NK-92 treated with Interleukin-12 subunit alpha and Interleukin-12 subunit beta, amount 100 ng/mL, for 24 hours (cell line): ENCODE measurements at regions not wholly inside any gene's neighbourhood (a gene's known extent, or its start where the extent isn't known, plus 50 kb on each side); places are given as distances from the start of the nearest gene placed in this dataset.
"Not testable (repeated sequence)": the region's sequence is repeated elsewhere in the genome, so short reads cannot be mapped to it uniquely, and the experiment has no call there.

Experiments
- DNase-seq: peaks from one replicate; lab custom pipeline; 2025; lab: John Stamatoyannopoulos, UW

GRCh38 chr6:140264431-140264830 is 890.0 kb upstream of the CITED2 start:
- DNase-seq, result no peak

GRCh38 chr6:140258302-140258701 is 883.9 kb upstream of the CITED2 start:
- not testable (repeated sequence) for DNase-seq

- DNase-seq, result no peak
Measured at GRCh38 chr6:140256248-140256647, 881.8 kb upstream of the CITED2 start.

- DNase-seq, result no peak
Measured at GRCh38 chr6:140253096-140253495, 878.6 kb upstream of the CITED2 start.

GRCh38 chr6:140252099-140252498 is 877.7 kb upstream of the CITED2 start:
- no peak for DNase-seq

GRCh38 chr6:140245296-140246040 is 871.0 kb upstream of the CITED2 start:
- no peak for DNase-seq

- no peak for DNase-seq
Measured at GRCh38 chr6:140237251-140237650, 862.8 kb upstream of the CITED2 start.

GRCh38 chr6:140236732-140237131 is 862.3 kb upstream of the CITED2 start:
- no peak for DNase-seq

GRCh38 chr6:140230282-140230681 is 855.8 kb upstream of the CITED2 start:
- DNase-seq, result no peak

GRCh38 chr6:140228491-140228890 is 854.0 kb upstream of the CITED2 start:
- DNase-seq, result no peak

- no peak for DNase-seq
Measured at GRCh38 chr6:140226637-140227036, 852.2 kb upstream of the CITED2 start.

GRCh38 chr6:140225701-140226436 is 851.4 kb upstream of the CITED2 start:
- no peak for DNase-seq

GRCh38 chr6:140217283-140217682 is 842.8 kb upstream of the CITED2 start:
- DNase-seq, result no peak

GRCh38 chr6:140209775-140210174 is 835.3 kb upstream of the CITED2 start:
- DNase-seq, result no peak

- no peak for DNase-seq
Measured at GRCh38 chr6:140208286-140208685, 833.8 kb upstream of the CITED2 start.

- no peak for DNase-seq
Measured at GRCh38 chr6:140205795-140206593, 831.5 kb upstream of the CITED2 start.

GRCh38 chr6:140204154-140204553 is 829.7 kb upstream of the CITED2 start:
- DNase-seq, result no peak

- no peak for DNase-seq
Measured at GRCh38 chr6:140203661-140204147, 829.3 kb upstream of the CITED2 start.

- no peak for DNase-seq
Measured at GRCh38 chr6:140202964-140203515, 828.6 kb upstream of the CITED2 start.

GRCh38 chr6:140201787-140202458 is 827.5 kb upstream of the CITED2 start:
- DNase-seq, result no peak

- DNase-seq, result no peak
Measured at GRCh38 chr6:140193269-140193668, 818.8 kb upstream of the CITED2 start.

- no peak for DNase-seq
Measured at GRCh38 chr6:140192018-140192417, 817.6 kb upstream of the CITED2 start.
